B cell (primary cell): ENCODE measurements at regions not wholly inside any gene's neighbourhood (a gene's known extent, or its start where the extent isn't known, plus 50 kb on each side); places are given as distances from the start of the nearest gene placed in this dataset.

Experiments
- CTCF ChIP-seq: fragments of 200-600 bp; IDR thresholded peaks from one replicate; pipeline ENCODE4 v1.8.0; 2022; ENCODE audit warnings: antibody characterized with exemption, mild to moderate bottlenecking
- EZH2 ChIP-seq: IDR thresholded peaks from 2 replicates; pipeline ENCODE4 v1.6.1; 2012; ENCODE audit warnings: borderline replicate concordance, low read depth, mild to moderate bottlenecking, moderate library complexity, low read length; ENCODE audit not compliant: insufficient read depth, poor library complexity, severe bottlenecking

- no peak for TF ChIP-seq EZH2
- TF ChIP-seq CTCF: no peak
Measured at GRCh38 chr6:165042912-165043311, 266.5 kb downstream of the C6orf118 start.
